ENCODE measurements at regions not wholly inside any gene's neighbourhood (a gene's known extent, or its start where the extent isn't known, plus 50 kb on each side); places are given as distances from the start of the nearest gene placed in this dataset.

- ChIA-PET CTCF (ENCODE audit: unreplicated experiment) (no interaction called here), POLR2A (interaction anchor here (1.0 kb wide), 1 partner anchor 10 kb away, joined by 3 read pairs; no protein-coding TSS in a partner anchor)
- H3K4me1 ChIP-seq (ENCODE audit: insufficient read depth, low read length, poor library complexity, severe bottlenecking), result no peaks in the 10 kb centered on the region
- no peaks in the 10 kb centered on the region for H3K9me2 ChIP-seq (ENCODE audit: insufficient read depth, low read length)
- intact Hi-C loops (cut with micrococcal nuclease; ENCODE audit: unreplicated experiment), result no loop called here
- H4K20me1 ChIP-seq (ENCODE audit: insufficient read depth, low read length), result no peaks in the 10 kb centered on the region
- no peak overlapping the region for H3K4me2 ChIP-seq (ENCODE audit: low read length)
- no peak overlapping the region for H2AFZ ChIP-seq (ENCODE audit: low read length)
- BruUV-seq (replicated peaks), result no TSS peak
- H3K79me2 ChIP-seq (ENCODE audit: insufficient read depth, low read depth, low read length), result no peaks in the 10 kb centered on the region
- TF ChIP-seq CTCF (conservative IDR thresholded peaks at IDR 0.05; ENCODE audit: low read length) (no peak), EZH2phosphoT487 (IDR thresholded peaks at IDR 0.05; ENCODE audit: borderline replicate concordance, low read depth, low read length) (no peak)
- no peaks in the 10 kb centered on the region for H3K9me3 ChIP-seq (ENCODE audit: low read length)
- H3K27ac ChIP-seq (ENCODE audit: low read depth, low read length, poor library complexity, severe bottlenecking), result no peak overlapping the region
- no peak overlapping the region for H3K4me3 ChIP-seq (ENCODE audit: low read depth, low read length, poor library complexity, severe bottlenecking)
- DNase-seq (ENCODE audit: low spot score), result no peak
- no peaks in the 10 kb centered on the region for H3K36me3 ChIP-seq (ENCODE audit: insufficient read depth, low read length)
These were observed 418.9 kb downstream of the SETD4 start for GRCh38 chr21:35641271-35642016.

- H3K4me2 ChIP-seq (ENCODE audit: low read length), result no peak overlapping the region
- DNase-seq (ENCODE audit: low spot score), result no peak
- TF ChIP-seq CTCF (conservative IDR thresholded peaks at IDR 0.05; ENCODE audit: low read length) (no peak), EZH2phosphoT487 (IDR thresholded peaks at IDR 0.05; ENCODE audit: borderline replicate concordance, low read depth, low read length) (no peak)
- H3K9me3 ChIP-seq (ENCODE audit: low read length), result no peaks in the 10 kb centered on the region
- H4K20me1 ChIP-seq (ENCODE audit: insufficient read depth, low read length), result no peaks in the 10 kb centered on the region
- H3K4me3 ChIP-seq (ENCODE audit: low read depth, low read length, poor library complexity, severe bottlenecking), result no peak overlapping the region
- H3K79me2 ChIP-seq (ENCODE audit: insufficient read depth, low read depth, low read length), result no peaks in the 10 kb centered on the region
- no TSS peak for BruUV-seq (replicated peaks)
- no peaks in the 10 kb centered on the region for H3K9me2 ChIP-seq (ENCODE audit: insufficient read depth, low read length)
- H2AFZ ChIP-seq (ENCODE audit: low read length), result no peak overlapping the region
- H3K27ac ChIP-seq (ENCODE audit: low read depth, low read length, poor library complexity, severe bottlenecking), result no peak overlapping the region
- ChIA-PET POLR2A (no interaction called here), CTCF (ENCODE audit: unreplicated experiment) (no interaction called here)
- no peaks in the 10 kb centered on the region for H3K36me3 ChIP-seq (ENCODE audit: insufficient read depth, low read length)
- intact Hi-C loops (cut with micrococcal nuclease; ENCODE audit: unreplicated experiment), result no loop called here
- no peaks in the 10 kb centered on the region for H3K4me1 ChIP-seq (ENCODE audit: insufficient read depth, low read length, poor library complexity, severe bottlenecking)
These were observed 422.9 kb downstream of the SETD4 start for GRCh38 chr21:35637431-35637830.

GRCh38 chr21:35635994-35636393 is 424.3 kb downstream of the SETD4 start:
- intact Hi-C loops (cut with micrococcal nuclease; ENCODE audit: unreplicated experiment), result no loop called here
- no peaks in the 10 kb centered on the region for H4K20me1 ChIP-seq (ENCODE audit: insufficient read depth, low read length)
- no peak overlapping the region for H3K4me3 ChIP-seq (ENCODE audit: low read depth, low read length, poor library complexity, severe bottlenecking)
- BruUV-seq (replicated peaks), result no TSS peak
- POLR2A ChIA-PET, result no interaction called here
- H3K79me2 ChIP-seq (ENCODE audit: insufficient read depth, low read depth, low read length), result no peaks in the 10 kb centered on the region
- CTCF ChIA-PET (ENCODE audit: unreplicated experiment), result no interaction called here
- no peak overlapping the region for H3K4me2 ChIP-seq (ENCODE audit: low read length)
- no peak for DNase-seq (ENCODE audit: low spot score)
- no peaks in the 10 kb centered on the region for H3K36me3 ChIP-seq (ENCODE audit: insufficient read depth, low read length)
- H2AFZ ChIP-seq (ENCODE audit: low read length), result no peak overlapping the region
- TF ChIP-seq CTCF (conservative IDR thresholded peaks at IDR 0.05; ENCODE audit: low read length) (no peak), EZH2phosphoT487 (IDR thresholded peaks at IDR 0.05; ENCODE audit: borderline replicate concordance, low read depth, low read length) (no peak)
- H3K4me1 ChIP-seq (ENCODE audit: insufficient read depth, low read length, poor library complexity, severe bottlenecking), result no peaks in the 10 kb centered on the region
- H3K27ac ChIP-seq (ENCODE audit: low read depth, low read length, poor library complexity, severe bottlenecking), result no peak overlapping the region
- no peaks in the 10 kb centered on the region for H3K9me2 ChIP-seq (ENCODE audit: insufficient read depth, low read length)
- H3K9me3 ChIP-seq (ENCODE audit: low read length), result no peaks in the 10 kb centered on the region

Data from OCI-LY7 (cell line).